Fibroblast of pulmonary artery (primary cell): ENCODE measurements at regions not wholly inside any gene's neighbourhood (a gene's known extent, or its start where the extent isn't known, plus 50 kb on each side); places are given as distances from the start of the nearest gene placed in this dataset.

Experiments used
- DNase-seq: peaks from one replicate; pipeline ENCODE4 v3.0.0-alpha.2; 2010; ENCODE audit warnings: low read depth
- H3K4me3 ChIP-seq: replicated peaks from 2 replicates; pipeline ENCODE4 v1.5.1; 2011; ENCODE audit warnings: low read depth, mild to moderate bottlenecking, control low read depth, low read length, moderate library complexity
- TF ChIP-seq, protein P1 (sequence below): IDR thresholded peaks from 2 replicates; pipeline ENCODE4 v1.5.1; 2011; ENCODE audit warnings: mild to moderate bottlenecking, control low read depth, low read length, inconsistent platforms; ENCODE audit errors: missing control alignments

DNA sequence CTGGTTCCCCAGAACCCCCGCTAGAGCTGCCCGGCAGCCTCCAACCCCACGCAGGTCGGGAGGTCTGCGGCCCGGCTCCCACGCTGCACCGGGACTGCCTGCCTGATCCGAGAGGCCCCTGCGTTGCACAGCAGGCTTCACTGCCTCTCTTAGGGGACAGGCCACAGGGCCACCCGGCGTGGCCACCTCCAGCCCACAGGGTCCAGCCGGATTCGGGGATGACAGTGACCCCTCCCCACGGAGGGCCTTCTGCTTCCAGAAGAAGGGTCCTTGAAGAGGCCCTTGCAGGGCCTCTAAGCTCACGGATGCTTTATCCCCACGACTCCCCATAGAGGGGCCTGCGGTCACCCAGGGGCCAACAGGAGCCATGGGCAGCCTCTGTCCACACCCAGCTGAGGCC lies 66.1 kb upstream of the PPP1R26 start:
- TF ChIP-seq, protein P1, sequence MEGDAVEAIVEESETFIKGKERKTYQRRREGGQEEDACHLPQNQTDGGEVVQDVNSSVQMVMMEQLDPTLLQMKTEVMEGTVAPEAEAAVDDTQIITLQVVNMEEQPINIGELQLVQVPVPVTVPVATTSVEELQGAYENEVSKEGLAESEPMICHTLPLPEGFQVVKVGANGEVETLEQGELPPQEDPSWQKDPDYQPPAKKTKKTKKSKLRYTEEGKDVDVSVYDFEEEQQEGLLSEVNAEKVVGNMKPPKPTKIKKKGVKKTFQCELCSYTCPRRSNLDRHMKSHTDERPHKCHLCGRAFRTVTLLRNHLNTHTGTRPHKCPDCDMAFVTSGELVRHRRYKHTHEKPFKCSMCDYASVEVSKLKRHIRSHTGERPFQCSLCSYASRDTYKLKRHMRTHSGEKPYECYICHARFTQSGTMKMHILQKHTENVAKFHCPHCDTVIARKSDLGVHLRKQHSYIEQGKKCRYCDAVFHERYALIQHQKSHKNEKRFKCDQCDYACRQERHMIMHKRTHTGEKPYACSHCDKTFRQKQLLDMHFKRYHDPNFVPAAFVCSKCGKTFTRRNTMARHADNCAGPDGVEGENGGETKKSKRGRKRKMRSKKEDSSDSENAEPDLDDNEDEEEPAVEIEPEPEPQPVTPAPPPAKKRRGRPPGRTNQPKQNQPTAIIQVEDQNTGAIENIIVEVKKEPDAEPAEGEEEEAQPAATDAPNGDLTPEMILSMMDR: no peak
- H3K4me3 ChIP-seq: no peak overlapping the region
- no peak for DNase-seq

DNA sequence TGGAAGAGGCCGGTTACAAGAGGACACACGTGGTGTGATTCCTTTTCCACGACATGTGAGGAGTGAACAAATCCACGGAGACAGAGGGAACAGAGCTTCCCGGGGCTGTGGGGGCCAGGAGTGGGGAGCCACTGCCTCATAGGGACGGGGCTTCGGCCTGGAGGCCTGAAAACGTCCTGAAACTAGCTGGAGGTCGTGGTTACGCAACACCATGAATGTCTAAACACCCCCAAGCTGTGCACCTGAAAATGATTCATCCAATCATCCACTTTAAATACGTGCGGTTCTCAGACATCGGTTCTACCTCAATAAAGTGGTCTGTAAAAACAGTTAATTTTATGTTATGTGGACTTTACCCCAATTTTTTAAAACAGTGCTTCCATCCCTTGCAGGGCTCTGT lies 65.3 kb upstream of the PPP1R26 start:
- H3K4me3 ChIP-seq: no peak overlapping the region
- no peak for DNase-seq
- TF ChIP-seq, protein P1: no peak

DNA sequence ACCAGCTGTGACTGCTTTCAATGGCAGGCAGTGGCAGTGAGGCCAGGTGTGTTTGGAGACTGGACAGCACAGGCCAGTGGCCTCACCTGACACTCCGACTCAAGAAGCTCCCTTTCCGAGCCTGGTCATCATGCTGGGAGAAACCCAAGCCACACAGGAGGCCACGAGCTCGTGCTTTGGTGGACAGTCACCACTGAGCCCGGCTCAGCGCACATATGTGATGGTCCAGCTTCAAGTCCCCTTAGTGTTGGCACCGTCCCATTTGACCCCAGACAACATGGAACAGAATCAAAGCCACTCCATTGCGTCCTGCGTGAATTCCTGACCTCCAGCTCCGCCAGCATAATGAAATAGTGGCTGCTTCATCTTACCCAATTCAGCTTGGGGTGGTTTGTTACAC lies 64.0 kb upstream of the PPP1R26 start:
- TF ChIP-seq, protein P1: no peak
- no peak overlapping the region for H3K4me3 ChIP-seq
- no peak for DNase-seq

DNA sequence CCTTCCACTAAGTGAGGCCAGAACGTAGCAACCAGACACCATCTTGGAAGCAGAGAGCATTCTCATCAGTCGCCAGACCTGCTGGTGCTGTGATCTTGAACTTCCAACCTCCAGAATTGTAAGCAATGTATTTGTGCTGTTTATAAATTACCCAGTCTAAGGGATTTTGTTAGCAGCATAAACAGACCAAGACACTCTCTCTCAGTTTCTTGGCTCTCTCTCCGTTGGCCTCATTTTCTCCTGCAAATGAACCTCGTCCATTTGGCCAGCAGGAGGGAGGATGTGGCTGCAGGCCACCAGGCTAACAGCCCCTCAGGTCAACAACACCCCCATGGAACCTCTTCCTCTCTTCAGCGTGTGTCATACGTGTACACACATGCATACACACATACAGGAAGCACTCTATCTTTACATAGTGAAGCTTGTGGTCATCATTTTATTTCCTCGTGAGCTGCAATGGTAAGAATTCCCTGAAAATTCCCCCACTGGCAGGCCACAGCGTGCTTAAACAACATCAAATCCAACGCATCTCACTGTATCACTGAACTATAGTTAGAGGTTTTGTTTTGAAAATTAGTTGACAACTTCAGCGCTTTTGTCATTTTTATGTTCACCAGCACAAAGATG lies 62.8 kb upstream of the PPP1R26 start:
- no peak for DNase-seq
- H3K4me3 ChIP-seq: no peak overlapping the region
- TF ChIP-seq, protein P1: no peak

GRCh38 chr9:135418161-135418560 lies 61.4 kb upstream of the PPP1R26 start:
- TF ChIP-seq, protein P1: no peak
- no peak for DNase-seq
- no peak overlapping the region for H3K4me3 ChIP-seq

GRCh38 chr9:135419106-135419505 lies 60.5 kb upstream of the PPP1R26 start:
- TF ChIP-seq, protein P1: no peak
- H3K4me3 ChIP-seq: no peak overlapping the region
- no peak for DNase-seq

GRCh38 chr9:135422341-135422944 lies 57.1 kb upstream of the PPP1R26 start:
- TF ChIP-seq, protein P1: no peak
- no peak overlapping the region for H3K4me3 ChIP-seq
- no peak for DNase-seq
